ENCODE measurements at regions not wholly inside any gene's neighbourhood (a gene's known extent, or its start where the extent isn't known, plus 50 kb on each side); places are given as distances from the start of the nearest gene placed in this dataset.

DNA sequence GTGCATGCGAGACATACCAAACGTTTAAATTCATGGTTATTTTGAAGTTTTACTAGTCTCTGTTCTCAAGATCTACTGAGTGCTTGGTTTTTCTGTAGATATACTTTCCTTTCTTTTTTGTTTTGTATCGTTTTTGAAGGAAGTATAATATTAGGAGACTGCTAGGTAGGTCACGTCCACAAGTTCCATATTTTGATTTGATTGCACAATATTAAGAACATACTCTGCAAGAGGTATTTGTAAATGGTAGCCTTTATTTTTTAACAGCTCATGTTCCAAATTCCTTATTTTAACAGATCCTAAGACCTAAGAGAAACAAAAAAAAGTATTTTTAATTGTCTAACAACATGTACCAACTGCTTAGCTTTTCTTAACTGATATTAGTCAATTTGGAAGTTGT is 156.7 kb downstream of the SERPINI1 start:
- DNase-seq: no peak

DNA sequence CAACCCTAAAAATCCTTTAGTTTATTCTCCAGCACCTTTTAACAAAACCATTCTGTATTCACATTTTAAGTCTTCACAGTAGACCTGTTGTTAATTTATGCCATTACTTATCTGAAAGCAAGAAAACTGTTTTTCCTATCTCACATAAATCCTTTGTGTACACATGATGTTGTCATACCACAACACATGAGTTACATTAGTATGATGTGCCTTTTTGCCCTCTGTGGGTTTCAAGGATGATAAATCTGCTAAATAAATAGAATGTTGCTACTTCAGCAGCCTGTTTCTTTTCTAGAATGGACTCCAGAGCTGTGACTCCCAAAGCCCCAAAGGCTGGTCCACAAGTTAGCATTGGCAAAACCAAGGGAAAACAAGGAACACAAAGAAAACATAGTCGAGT is 151.6 kb downstream of the SERPINI1 start:
- DNase-seq: no peak

GRCh38 chr3:167886690-167887089 is 151.2 kb downstream of the SERPINI1 start:
- no peak for DNase-seq

DNA sequence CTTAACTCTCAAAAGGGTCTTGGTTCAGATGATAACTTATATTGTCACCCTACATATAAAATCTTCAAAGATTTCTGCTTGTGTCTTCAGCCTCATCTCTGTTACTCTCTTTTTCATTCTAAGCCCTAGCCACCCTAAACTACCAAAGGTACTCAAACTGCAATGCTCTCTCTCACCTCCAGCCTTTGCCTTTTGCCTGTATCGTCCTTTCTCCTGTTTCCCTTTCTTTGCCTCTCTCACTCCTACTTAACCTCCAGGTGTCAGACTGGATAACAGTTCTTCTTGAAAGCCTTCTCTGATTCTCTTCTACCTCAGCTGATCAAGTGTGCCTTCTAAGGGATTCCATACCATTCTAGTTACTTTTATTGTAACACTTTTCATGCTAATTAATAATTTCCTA is 149.8 kb downstream of the SERPINI1 start:
- no peak for DNase-seq

GRCh38 chr3:167884481-167884880 is 149.0 kb downstream of the SERPINI1 start:
- no peak for DNase-seq

GRCh38 chr3:167883452-167883851 is 147.9 kb downstream of the SERPINI1 start:
- DNase-seq: no peak

- DNase-seq: peak; percentile 51
Observed at GRCh38 chr3:167882057-167882667, 146.6 kb downstream of the SERPINI1 start.

DNA sequence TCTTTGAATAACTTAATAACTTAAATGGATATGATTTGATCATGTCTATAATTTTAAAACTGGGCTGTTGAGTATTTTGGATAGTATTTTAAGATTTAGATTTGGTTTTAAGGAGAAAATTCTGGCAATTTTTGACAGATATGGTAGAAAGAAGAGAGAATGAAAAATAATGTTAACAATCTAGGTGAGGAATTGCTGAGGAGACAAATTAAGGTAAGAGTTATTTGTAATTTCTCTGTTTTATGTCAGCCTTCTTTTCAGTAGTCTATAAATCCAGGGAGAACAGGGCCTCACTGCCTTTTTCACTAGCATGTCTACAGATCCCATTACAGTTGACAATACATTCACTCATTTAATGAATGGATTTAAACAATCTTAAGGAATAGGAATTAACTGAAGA is 144.7 kb downstream of the SERPINI1 start:
- no peak for DNase-seq

- no peak for DNase-seq
Observed at GRCh38 chr3:167876620-167877281, 141.2 kb downstream of the SERPINI1 start.
